Left lung (tissue), 4 donors: ENCODE measurements at regions not wholly inside any gene's neighbourhood (a gene's known extent, or its start where the extent isn't known, plus 50 kb on each side); places are given as distances from the start of the nearest gene placed in this dataset.
"Not testable (repeated sequence)": the region's sequence is repeated elsewhere in the genome, so short reads cannot be mapped to it uniquely, and the experiment has no call there.

Experiments
- ATAC-seq: fragments of 200-7000 bp; cut with Tn5 transposase; one replicate; pipeline ENCODE4 v1.9.1; 2020; ENCODE audit warnings: moderate library complexity
- DNase-seq, 4 donors: peaks; one replicate each; pipeline ENCODE4 v3.0.0-alpha.2; 2013 to 2020
- H3K27ac ChIP-seq, 2 donors: fragments of 200-600 bp; sonication (generic) in 1 of 2; one replicate each; pipeline versions ENCODE4 v1.5.0 to v1.8.0; 2020 to 2021
- H3K27me3 ChIP-seq, 2 donors: fragments of 200-600 bp; sonication (generic) in 1 of 2; one replicate each; pipeline versions ENCODE4 v1.5.0 to v1.8.0; 2020 to 2021
- H3K36me3 ChIP-seq, 2 donors: fragments of 200-600 bp; sonication (generic) in 1 of 2; one replicate each; pipeline versions ENCODE4 v1.5.0 to v1.8.0; 2020 to 2021
- H3K4me1 ChIP-seq, 2 donors: fragments of 200-600 bp; one replicate each; pipeline ENCODE4 v1.8.0; 2021
- H3K4me3 ChIP-seq, 2 donors: fragments of 200-600 bp; sonication (generic) in 1 of 2; one replicate each; pipeline versions ENCODE4 v1.5.0 to v1.8.0; 2020 to 2021; ENCODE audit warnings: mild to moderate bottlenecking in 1 of 2
- H3K9me3 ChIP-seq, 2 donors: fragments of 200-600 bp; sonication (generic) in 1 of 2; one replicate each; pipeline versions ENCODE4 v1.5.0 to v1.8.0; 2020 to 2021
- intact Hi-C, 2 donors: fragments of 100-400 bp; cut with DNase I; formaldehyde crosslinking; loops; one replicate each; pipeline versions ENCODE4 v1.11.2 to v1.14.2; 2022
- TF ChIP-seq, protein P1 (sequence below), 2 donors: fragments of 200-600 bp; sonication (generic) in 1 of 2; IDR thresholded peaks; one replicate each; pipeline versions ENCODE4 v1.5.0 to v1.8.0; 2021; ENCODE audit warnings: antibody characterized with exemption in 2 of 2
- donor health status: DM: no; HTN: yes; CAD: no.
- donor health status: DM: no; HTN: no; CAD: no.

DNA sequence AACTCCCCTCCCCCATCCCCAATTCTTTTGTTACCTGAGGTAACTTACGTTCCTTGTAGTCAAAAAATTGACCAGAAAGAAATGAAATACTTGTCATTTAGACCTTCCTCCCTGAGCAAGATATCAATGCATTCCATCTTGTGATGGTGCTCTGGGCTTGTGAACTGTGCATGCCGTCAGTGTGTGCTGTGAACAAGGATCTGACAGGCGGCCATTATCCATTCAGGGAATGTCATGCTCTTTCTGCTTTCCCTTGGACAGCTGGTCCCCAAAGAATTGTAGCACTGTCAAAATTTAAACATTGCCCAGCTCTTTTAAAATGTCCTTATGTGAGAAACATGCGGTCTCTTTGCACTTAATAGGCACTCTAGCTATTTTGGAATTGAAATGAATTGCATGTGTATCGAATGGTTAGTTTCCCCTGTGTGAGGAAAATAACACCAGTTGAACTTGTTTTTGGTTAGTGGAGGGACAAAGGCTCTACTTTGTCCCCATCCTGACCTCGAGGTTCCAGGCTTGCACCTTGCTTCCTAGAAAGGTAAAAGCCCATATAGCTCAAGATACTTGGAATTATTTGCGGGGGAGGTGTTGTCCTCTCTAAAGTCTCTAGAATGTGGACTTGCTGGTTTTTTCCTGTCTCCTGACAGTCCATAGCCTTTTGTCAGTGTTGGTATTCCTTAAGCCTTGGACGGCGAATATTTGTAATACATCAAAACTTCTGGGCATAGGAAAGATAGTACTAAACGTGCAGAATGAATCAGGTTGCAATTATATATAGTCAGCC, 350.9 kb downstream of the NUP35 start:
- TF ChIP-seq, protein P1, sequence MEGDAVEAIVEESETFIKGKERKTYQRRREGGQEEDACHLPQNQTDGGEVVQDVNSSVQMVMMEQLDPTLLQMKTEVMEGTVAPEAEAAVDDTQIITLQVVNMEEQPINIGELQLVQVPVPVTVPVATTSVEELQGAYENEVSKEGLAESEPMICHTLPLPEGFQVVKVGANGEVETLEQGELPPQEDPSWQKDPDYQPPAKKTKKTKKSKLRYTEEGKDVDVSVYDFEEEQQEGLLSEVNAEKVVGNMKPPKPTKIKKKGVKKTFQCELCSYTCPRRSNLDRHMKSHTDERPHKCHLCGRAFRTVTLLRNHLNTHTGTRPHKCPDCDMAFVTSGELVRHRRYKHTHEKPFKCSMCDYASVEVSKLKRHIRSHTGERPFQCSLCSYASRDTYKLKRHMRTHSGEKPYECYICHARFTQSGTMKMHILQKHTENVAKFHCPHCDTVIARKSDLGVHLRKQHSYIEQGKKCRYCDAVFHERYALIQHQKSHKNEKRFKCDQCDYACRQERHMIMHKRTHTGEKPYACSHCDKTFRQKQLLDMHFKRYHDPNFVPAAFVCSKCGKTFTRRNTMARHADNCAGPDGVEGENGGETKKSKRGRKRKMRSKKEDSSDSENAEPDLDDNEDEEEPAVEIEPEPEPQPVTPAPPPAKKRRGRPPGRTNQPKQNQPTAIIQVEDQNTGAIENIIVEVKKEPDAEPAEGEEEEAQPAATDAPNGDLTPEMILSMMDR (IDR thresholded peaks at IDR 0.05), result no peak
- peaks cover 0 to 26% of the 10 kb centered on the region in 2 donors for H3K9me3 ChIP-seq
- H3K36me3 ChIP-seq, result no peaks in the 10 kb centered on the region
- ATAC-seq (no peak), DNase-seq (no peak)
- no peak overlapping the region for H3K27ac ChIP-seq
- H3K4me1 ChIP-seq, result no peaks in the 10 kb centered on the region
- H3K27me3 ChIP-seq, result no peaks in the 10 kb centered on the region
- no peak overlapping the region for H3K4me3 ChIP-seq
- intact Hi-C loops, result no loop called here

DNA sequence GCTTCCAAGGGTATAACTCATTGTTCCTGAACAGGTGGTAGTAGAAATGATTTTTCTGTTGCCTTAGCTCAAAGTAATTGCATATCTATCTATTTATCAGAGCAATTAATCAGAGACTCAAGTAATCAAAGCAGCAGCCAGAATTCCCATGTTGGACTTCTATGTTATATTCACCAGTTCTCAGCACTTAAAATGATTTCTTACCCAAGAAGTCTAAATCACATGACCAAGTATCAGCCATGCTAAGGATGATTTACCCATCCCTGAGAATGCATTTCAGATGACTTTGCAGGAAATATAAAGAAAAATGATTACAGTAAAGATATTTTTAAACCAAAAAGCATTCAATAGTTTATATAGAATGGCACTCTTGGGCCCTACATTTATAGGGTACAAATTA, 352.2 kb downstream of the NUP35 start:
- Histone ChIP-seq H3K4me3 (no peak overlapping the region), H3K27me3 (no peaks in the 10 kb centered on the region), H3K36me3 (no peaks in the 10 kb centered on the region), H3K4me1 (no peaks in the 10 kb centered on the region), H3K9me3 (peaks cover 0 to 16% of the 10 kb centered on the region in 2 donors), H3K27ac (no peak overlapping the region)
- intact Hi-C loops, result no loop called here
- DNase-seq (no peak), ATAC-seq (no peak)
- TF ChIP-seq, protein P1 (IDR thresholded peaks at IDR 0.05), result no peak

DNA sequence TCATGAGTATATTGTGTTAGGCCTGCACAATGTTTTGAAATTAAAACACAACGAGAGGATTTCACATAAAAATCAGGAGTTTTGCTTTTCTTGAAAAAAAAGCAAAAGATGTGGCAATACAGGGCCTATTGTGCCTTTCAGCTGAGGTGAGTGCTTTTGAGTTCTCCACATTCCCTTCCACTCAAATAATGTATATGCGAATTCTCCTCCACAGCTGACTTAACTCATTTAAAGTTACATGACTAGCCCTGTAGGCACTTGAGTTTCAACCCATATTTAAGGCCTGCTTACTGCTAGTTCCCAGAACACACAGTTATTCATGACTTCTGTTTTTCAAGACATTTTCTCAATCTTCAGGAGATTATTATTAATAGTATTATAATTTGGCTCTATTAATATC, 353.1 kb downstream of the NUP35 start:
- TF ChIP-seq, protein P1 (IDR thresholded peaks at IDR 0.05), result no peak
- Histone ChIP-seq H3K27me3 (no peaks in the 10 kb centered on the region), H3K4me1 (no peaks in the 10 kb centered on the region), H3K36me3 (no peaks in the 10 kb centered on the region), H3K27ac (no peak overlapping the region), H3K4me3 (no peak overlapping the region), H3K9me3 (peaks cover 0 to 12% of the 10 kb centered on the region in 2 donors)
- DNase-seq (no peak), ATAC-seq (no peak)
- intact Hi-C loops, result no loop called here

DNA sequence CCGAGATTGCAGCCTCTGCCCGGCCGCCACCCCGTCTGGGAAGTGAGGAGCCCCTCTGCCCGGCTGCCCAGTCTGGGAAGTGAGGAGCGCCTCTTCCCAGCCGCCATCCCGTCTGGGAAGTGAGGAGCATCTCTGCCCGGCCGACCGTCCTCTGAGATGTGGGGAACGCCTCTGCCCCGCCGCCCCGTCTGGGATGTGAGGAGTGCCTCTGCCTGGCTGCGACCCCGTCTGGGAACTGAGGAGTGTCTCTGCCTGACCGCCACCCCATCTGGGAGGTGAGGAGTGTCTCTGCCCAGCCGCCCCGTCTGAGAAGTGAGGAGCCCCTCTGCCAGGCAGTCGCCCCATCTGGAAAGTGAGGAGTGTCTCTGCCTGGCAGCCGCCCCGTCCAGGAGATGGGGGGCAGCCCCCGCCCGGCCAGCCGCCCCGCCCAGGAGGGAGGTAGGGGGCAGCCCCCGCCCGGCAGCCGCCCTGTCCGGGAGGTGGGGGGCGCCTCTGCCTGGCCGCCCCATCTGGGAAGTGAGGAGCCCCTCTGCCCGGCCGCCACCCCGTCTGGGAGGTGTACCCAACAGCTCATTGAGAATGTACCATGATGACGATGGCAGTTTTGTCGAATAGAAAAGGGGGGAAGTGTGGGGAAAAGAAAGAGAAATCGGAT, 354.8 kb downstream of the NUP35 start:
- ATAC-seq, intact Hi-C loops, H3K4me3 ChIP-seq, H3K36me3 ChIP-seq, H3K4me1 ChIP-seq, H3K27ac ChIP-seq, H3K27me3 ChIP-seq: not testable (repeated sequence)
- peak in 1 of 4 donors; percentile 60 for DNase-seq
- peaks cover 0 to 12% of the 10 kb centered on the region in 2 donors for H3K9me3 ChIP-seq

DNA sequence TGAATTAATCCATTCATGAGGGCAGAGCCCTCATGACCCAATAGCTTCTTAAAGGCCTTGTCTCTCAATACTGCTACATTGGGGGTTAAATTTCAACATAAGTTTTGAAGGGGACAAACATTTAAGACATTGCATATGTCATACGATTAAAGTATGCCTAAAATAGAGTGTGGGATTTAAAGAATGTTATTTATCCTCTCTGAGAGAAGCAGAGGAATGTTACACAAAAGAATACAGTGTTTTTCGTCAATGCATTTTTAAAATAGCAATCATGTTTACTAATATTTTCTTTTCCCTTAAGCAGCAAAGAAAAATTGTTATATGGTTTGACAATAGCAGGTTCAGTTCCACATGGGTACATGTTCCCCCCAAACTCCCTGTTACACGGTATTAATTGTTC, 363.1 kb downstream of the NUP35 start:
- H3K9me3 ChIP-seq, result no peaks in the 10 kb centered on the region
- no peaks in the 10 kb centered on the region for H3K4me1 ChIP-seq
- no peak for ATAC-seq
- TF ChIP-seq, protein P1 (IDR thresholded peaks at IDR 0.05), result no peak
- H3K4me3 ChIP-seq, result no peak overlapping the region
- H3K36me3 ChIP-seq, result no peaks in the 10 kb centered on the region
- intact Hi-C loops, result no loop called here
- H3K27me3 ChIP-seq, result no peaks in the 10 kb centered on the region
- no peak overlapping the region for H3K27ac ChIP-seq
- DNase-seq, result no peak
